GM18519 (cell line): ENCODE measurements at regions not wholly inside any gene's neighbourhood (a gene's known extent, or its start where the extent isn't known, plus 50 kb on each side); places are given as distances from the start of the nearest gene placed in this dataset.
"Not testable (repeated sequence)": the region's sequence is repeated elsewhere in the genome, so short reads cannot be mapped to it uniquely, and the experiment has no call there.

ENCODE experiments used
- ATAC-seq: cut with Tn5 transposase; IDR thresholded peaks from one replicate; pipeline ENCODE4 v1.9.1; 2021; ENCODE audit warnings: mild to moderate bottlenecking, moderate library complexity; ENCODE audit not compliant: unreplicated experiment, low FRiP score

DNA sequence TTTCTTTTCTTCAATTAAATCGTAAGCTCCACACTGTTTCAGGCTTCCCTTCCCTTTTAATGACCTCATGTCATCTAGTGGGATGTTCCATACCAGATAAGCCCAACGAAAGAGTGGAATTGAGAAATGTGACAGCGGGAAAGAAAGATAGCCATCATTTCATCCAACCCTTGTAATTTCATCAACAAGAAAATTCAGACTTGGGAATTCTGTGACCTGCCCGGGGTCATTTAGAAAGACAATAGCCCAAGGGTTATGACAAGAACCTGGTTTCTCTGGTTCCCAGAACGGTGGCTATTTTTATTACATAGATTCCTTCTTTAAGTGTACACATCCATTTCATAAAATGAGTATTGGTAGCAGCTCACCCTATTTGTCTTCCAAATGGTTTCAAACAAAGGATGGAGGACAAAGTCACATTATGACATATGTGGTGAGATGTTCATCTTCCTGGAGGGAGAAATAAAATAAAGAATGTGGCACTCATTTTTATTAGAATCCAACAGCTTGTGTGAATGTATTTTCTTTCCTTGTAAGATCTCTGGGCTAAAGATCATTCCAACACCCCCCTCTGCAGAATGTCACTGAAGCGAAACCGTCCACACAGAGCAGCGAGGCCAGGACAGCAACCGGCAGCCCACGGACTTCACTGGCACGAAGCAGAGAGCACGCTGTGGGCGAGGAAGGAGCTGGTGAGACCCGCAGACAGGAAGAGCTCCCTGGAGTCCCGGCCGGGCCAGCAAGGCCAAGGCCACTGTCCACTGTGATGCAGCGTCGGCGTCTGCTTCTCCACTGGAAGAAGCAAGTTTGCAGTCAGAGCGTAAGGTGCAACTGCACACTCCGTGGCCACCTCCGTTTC lies 199.9 kb downstream of the KLF6 start:
- no peak for ATAC-seq

DNA sequence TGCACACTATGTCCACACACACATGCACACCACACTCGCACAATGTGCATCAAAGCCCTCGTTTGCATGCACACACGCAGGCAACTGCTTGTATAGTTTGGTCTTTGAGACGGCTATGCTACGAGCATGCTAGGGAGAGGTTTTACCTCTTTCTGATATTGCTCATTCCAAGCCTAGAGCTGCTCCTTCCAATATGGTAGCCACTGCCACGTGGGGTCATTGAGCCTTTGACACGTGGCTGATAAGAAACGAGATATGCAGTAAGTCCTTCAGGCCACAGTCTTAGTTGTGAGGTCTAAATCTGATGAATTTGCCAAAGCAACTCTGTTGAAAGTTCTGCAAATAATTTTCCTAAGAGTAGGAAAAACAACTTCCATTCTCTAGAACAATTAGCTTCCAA lies 204.4 kb downstream of the KLF6 start:
- ATAC-seq: no peak

DNA sequence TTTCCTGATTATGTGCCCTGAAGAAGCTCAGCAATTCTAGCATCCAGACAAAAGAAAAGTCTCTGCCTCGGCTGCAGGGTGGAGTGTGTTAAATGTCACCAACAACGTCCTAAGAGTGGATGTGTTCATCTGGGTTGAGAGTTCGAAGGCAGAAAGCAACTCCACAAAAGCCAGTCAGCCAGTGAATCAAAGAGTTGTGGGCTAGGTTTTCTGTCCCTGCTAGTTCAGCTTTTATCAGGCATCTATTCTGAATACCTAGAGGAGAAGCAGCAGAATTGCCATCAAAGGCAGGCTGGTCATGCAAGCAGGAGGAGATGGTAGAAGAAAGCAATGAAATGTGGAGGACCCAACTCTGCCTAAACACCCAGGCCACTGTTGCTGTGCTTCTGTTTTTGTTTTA lies 205.2 kb downstream of the KLF6 start:
- no peak for ATAC-seq

DNA sequence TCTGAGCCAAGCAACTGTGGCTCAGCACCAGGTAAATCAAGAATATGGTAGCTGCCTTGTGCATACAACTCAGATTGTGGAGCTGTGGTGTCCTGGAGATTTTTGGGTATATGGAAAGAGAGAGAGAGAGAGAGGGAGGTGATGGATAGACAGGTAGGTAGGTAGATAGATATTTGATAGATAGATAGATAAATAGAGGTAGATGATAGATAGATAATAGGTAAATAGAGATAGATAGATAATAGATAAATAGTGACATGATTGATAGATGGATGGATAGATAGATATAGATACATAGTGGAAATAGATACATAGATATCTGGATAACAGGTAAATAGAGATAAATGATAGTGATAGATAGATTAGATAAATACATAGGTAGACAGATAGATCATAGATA lies 206.3 kb downstream of the KLF6 start:
- ATAC-seq: no peak

DNA sequence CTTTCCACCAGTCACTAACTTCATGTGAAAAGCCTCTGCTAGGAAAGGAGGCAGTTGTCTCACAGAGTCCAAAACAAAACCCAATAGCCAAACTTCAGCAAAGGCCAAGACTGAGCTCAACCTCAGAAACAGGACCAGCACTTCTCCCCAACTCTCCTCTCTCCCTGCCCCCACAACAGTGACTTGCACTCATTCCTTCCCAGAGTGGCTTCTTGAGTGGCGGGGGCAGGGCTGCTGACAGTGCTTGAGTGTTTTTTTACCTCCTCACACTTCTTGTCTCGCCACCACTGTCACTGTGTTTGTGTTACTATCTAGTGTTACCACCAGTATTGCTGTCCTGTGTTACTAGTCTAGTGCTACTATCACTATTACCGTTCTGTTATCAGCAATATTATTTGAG lies 206.8 kb downstream of the KLF6 start:
- no peak for ATAC-seq

DNA sequence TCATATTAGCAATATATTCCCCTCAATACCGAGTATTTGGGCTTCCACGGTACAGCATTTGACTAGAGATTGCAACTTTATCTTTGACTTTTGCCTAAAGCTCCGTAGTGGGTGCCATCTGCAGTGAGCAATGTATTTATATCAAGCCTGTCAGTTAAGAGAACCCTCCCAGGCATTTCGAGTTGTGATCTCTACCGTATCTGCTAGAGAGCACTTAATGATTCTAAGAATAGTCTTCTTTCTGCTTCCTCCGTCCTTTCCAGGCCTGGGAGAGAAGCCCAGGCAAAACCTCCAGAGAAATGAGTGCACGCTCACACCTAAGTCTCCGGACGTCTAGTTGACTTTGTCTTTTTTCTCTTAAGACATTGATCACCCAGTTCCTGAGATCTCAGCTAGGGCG lies 210.6 kb downstream of the KLF6 start:
- ATAC-seq: no peak

DNA sequence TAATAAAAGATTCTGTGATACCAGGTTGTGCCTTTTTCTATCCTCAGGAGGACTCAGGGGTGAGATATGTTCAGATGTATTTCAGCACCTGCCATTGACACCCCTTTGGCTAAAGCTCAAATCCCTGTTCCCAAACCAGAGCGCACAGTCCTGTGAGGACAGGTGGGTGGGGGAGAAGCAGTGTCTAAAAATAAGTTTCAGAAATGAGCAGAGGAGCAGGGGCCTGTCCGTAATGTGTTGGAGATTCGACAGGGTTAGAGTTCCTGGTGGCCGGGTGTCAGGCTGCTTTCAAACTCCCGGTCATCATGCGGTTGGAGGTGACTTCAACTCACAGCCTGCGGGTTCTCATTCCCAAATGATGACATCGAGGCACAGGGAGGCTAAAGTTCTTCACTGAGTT lies 211.5 kb downstream of the KLF6 start:
- no peak for ATAC-seq

DNA sequence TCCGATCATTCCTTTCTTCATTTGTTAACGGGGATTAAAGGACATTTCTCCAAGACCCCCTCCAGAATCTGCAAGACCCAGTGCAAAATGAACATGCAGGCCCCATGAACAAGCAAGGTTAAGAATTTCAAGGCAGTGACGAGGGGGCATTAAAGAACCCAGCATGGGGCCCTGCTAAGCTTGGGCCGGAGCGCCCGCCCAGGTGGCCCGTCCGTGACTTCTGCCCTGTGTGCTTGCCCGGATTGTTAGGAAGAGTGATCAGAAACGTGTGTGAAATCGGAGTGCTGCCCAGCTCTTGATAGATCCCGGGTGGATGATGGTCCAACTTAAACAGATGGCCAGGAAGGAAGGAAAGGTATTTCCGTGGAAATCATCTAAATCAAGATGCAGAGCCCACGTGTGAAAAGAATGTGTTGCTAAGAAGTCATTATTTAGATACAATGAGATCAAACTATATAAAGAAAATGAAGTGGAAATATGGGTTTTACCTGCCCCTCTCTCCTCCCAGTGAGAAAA lies 213.6 kb downstream of the KLF6 start:
- no peak for ATAC-seq

DNA sequence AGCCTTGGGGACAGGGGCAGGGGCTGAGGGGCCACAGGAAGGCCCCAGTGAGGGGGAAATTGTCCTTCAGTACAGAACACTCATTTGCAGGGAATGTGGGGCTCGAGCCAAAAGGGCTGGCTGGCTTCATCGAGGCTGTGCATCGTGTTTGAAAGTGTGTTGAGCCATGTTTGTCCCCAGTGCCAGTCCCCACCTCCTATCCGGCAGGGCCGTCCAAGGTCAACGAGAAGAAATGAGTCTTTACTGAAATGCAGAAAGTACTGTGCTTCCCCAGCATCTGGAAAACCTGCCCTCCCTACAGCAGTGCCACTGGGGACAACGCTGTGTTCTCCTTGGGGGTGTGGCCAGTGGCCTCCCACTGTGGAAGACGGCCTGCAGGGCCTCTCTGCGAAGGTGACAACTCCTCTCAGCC lies 214.1 kb downstream of the KLF6 start:
- no peak for ATAC-seq

DNA sequence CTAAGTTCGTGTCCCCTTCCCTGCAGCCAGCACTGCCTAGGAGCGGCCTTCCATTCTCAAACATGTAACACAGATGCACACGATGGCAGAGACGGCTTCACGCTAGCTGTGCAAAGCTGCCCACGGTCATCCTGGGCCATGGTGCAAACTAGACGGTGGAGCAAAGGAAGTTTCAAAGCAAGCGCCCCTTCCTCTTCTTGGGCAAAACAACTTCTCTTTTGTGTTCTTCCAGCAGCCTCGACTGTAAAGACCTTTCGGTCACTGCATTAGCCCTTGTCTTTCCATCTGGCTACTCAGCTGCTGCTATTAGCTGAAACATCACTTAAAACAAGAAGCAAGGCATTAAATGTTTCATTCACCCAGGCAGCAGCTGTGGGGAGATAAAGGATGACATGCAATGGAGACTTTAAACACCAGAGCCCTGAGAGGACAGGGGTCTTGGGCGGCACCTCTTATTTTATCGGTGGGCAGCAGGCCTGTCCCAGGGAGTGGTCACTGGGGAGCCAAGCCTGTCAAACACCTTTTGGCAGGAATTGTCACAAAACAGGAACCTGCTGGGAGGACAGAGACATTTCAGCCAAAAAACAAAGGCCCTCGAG lies 214.8 kb downstream of the KLF6 start:
- no peak for ATAC-seq

DNA sequence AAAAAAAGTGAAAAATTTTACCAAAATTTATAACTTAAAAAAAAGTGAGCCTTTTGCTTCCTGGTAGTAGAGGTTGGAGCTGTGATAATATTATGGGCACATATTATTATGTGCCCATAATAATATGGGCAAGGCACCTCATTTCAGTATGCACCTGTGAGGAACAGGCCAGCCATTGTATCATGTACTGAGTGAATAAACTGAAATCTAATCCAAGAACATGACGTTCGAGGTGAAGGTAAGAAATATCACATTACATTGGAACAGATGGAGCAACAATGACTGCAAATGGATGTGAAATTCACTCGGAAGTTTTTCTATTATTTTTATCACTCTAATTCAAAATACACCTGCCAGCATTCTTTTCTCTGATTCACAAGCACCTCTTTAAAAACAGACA lies 216.0 kb downstream of the KLF6 start:
- no peak for ATAC-seq

DNA sequence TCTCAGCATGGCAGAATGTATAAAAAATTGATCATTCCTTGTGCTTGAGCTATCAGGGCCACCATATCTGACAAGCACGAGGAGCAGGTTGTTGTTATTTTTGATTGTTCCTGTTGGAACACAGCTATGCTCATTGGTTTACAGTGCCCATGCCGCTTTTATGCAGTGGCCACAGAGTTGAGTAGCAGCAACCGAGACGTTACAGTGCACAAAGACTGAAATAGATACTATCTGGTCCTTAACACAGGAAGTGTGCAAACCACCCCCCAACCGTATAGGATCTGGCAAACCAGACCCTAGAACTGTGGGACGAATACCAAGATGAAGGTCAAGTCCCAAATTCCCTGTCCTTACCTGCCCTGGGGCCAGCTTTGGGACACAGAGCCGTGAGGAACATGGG lies 216.6 kb downstream of the KLF6 start:
- ATAC-seq: no peak

DNA sequence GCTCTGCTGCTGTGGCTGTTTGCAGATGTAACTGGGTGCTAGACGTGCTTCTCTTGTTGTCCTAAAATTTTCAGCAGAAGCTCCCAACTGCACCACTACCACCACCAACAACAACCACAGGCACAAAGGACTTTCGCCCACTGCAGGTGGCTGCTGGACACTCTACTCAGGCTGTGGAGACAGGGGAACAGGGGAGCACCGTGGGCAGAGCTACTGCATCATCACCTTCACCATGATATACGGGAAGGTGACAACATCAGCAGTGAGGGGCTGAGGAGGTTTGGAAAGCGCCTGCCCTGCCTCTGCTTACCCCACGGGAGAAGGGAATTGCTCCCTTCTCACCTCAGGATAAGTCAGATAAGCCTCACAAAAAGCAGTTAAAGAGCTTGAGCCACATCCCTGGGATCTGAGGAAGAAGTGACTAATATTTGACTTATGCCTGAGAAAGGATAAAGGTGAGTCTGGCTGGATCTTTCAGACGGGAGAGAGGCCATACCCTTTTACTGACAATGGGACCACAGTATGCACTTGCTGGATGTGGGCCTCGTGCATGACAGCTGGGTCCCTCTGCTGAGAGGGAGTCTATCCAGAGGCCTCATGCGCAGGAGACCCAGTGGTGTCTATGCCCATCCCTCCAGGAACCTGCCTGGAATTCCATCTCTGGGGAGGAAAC lies 217.6 kb downstream of the KLF6 start:
- ATAC-seq: no peak

DNA sequence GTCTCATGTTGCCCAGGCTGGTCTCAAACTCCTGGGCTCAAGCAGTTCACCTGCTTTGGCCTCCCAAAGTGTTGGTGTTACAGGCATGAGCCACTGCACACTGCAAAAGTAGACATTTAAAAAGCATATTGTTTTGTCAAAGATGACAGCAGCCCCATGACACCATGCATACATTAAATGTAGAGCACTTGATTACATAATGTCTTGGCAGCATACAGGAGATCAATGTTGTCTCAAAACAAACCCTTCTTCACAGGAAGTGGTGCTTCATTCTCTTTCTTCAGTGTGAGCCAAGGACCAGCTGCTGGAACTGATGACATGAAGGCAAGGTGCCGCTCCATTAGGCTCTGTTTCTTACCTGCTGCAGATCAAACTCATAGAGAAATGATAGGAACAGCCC lies 218.4 kb downstream of the KLF6 start:
- no peak for ATAC-seq

DNA sequence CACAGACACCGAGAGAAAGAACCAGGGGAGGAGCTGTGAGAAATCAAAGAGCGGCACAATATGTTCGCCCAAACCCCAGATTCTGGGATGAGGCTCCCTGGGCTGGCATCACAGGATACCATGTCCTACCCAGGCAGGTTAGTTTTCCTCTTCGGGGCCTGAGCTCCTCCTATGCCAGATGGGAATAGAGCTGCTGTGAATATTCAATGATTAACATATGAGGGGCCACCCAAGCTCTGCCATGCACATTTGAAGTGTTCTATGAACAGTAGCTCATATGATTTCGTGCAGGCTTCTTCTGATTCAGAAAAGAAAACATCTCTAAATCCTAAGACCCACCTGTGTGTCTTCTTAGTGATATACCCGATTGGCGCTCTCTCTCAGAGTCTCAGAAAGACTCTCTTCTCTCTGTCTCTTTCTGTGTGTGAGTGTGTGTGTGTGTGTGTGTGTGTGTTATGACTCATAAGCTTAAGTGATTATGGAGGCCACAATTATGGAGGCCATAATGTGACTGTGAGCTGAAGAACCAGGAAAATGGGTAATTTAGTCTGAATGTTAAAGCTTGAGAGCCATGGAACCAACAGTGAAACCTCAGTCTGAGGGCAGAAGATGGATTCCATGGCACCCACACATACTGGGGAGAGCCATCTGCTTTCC lies 220.5 kb downstream of the KLF6 start:
- ATAC-seq: no peak

DNA sequence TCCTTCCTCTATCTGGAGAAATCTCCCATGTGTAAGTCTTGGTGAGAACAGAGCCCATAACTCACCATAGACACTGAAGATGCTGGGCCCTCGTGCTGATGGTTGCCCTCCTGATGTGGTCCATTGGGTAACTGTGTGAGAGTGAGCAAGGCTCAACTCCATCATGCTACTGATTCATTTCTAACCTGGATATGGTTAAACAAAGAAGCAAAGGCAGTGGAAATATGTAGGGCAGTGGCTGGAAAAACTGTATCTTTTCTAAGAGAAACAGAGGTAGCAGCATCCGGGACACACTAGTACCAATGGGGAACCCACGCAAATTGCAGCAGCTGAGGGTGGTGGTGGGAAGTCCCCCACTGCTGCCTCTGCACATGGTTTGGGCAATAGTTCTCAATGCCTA lies 221.7 kb downstream of the KLF6 start:
- no peak for ATAC-seq

DNA sequence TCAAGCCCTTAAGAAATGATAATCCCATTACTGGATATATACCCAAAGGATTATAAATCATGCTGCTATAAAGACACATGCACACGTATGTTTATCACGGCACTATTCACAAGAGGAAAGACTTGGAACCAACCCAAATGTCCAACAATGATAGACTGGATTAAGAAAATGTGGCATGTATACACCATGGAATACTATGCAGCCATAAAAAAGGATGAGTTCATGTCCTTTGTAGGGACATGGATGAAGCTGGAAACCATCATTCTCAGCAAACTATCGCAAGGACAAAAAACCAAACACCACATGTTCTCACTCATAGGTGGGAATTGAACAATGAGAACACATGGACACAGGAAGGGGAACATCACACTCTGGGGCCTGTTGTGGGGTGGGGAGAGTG lies 224.4 kb downstream of the KLF6 start:
- ATAC-seq: not testable (repeated sequence)

DNA sequence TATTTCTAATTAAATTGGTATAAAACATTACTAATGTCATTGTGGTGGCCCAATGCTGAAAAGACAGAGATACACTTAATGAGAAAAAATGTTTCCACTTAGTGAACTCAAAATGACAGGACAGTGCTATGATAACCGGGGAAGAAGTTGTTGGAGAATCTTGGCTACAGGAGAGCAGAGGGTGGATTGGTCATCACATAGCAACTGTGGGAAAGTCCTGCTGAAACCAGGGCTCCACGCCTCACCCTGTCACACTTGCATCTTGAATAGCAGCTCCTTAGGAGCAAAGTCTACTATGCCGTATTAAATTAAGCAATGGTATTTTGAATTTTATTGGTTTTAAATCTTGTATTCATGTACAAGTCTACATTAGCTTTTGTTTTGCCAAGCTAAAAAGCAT lies 225.5 kb downstream of the KLF6 start:
- no peak for ATAC-seq

DNA sequence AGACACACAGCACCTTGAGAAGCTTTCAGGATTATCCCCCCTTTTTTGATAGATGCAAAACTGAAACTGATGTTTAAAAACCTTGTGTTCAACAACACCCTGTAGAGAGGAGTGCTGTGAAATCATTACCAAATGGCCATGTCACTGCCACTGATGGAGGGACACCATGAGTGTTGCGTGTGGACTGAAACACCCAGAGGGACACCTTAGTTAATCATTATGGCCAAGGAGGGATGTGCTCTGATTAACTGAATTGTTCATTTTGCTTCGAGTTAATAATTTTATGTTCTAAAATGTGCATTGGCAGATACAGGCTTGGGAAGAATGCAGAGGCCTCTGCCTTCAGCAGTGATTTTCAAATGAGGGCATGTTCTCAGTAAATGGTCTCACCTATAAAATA lies 226.0 kb downstream of the KLF6 start:
- no peak for ATAC-seq

DNA sequence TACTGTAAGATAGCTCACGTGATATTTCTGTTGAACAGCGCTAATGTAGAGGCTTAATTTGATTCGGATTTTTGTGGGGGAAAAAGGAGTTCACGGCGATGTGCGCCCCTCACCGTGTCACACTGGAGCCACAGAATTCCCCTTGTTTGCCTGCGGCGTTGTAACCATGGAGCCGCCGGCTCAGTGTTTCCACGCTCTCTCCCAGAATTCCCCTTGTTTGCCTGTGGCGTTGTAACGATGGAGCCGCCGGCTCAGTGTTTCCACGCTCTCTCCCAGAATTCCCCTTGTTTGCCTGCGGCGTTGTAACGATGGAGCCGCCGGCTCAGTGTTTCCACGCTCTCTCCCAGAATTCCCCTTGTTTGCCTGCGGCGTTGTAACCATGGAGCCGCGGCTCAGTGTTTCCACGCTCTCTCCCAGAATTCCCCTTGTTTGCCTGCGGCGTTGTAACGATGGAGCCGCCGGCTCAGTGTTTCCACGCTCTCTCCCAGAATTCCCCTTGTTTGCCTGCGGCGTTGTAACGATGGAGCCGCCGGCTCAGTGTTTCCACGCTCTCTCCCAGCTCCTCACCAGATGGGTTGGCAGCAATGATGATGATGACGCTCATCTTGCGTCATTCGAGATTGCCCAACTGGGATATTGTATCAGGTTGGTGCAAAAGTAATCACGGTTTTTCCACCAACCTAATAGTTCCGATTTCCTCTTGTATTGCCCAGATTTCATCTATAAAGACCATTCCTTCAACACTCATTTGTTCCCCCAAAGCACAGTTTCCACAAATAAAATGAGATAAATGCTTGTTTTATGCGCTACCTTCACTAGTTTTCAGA lies 228.6 kb downstream of the KLF6 start:
- not testable (repeated sequence) for ATAC-seq
